NCI-H2107 treated with DMSO at 0.1 percent for 48 hours (cell line): ENCODE measurements at regions not wholly inside any gene's neighbourhood (a gene's known extent, or its start where the extent isn't known, plus 50 kb on each side); places are given as distances from the start of the nearest gene placed in this dataset.
"Not testable (repeated sequence)": the region's sequence is repeated elsewhere in the genome, so short reads cannot be mapped to it uniquely, and the experiment has no call there.

ENCODE experiments used
- DNase-seq: peaks from one replicate; lab custom pipeline; 2025; ENCODE audit not compliant: unreplicated experiment; lab: John Stamatoyannopoulos, UW

- no peak for DNase-seq
Observed at GRCh38 chr9:99474186-99474585, 252.1 kb downstream of the SEC61B start.

- no peak for DNase-seq
Observed at GRCh38 chr9:99475401-99476065, 253.5 kb downstream of the SEC61B start.

GRCh38 chr9:99478469-99479027, 256.5 kb downstream of the SEC61B start:
- no peak for DNase-seq

- DNase-seq = no peak
Observed at GRCh38 chr9:99479929-99480328, 257.8 kb downstream of the SEC61B start.

GRCh38 chr9:99485459-99485858, 263.4 kb downstream of the SEC61B start:
- no peak for DNase-seq

- no peak for DNase-seq
Observed at GRCh38 chr9:99486684-99487083, 264.6 kb downstream of the SEC61B start.

GRCh38 chr9:99488131-99489059, 266.3 kb downstream of the SEC61B start:
- DNase-seq = no peak

- no peak for DNase-seq
Observed at GRCh38 chr9:99489060-99489413, 267.0 kb downstream of the SEC61B start.

GRCh38 chr9:99490729-99491128, 268.6 kb downstream of the SEC61B start:
- no peak for DNase-seq

- no peak for DNase-seq
Observed at GRCh38 chr9:99491408-99492158, 269.5 kb downstream of the SEC61B start.

- DNase-seq = no peak
Observed at GRCh38 chr9:99497641-99498040, 275.6 kb downstream of the SEC61B start.

- DNase-seq = not testable (repeated sequence)
Observed at GRCh38 chr9:99498979-99499378, 276.9 kb downstream of the SEC61B start.

GRCh38 chr9:99505936-99506335, 283.9 kb downstream of the SEC61B start:
- no peak for DNase-seq

- no peak for DNase-seq
Observed at GRCh38 chr9:99506747-99507348, 284.8 kb downstream of the SEC61B start.

GRCh38 chr9:99509065-99509745, 287.1 kb downstream of the SEC61B start:
- no peak for DNase-seq

- no peak for DNase-seq
Observed at GRCh38 chr9:99509900-99510535, 287.9 kb downstream of the SEC61B start.

GRCh38 chr9:99511723-99512122, 289.6 kb downstream of the SEC61B start:
- no peak for DNase-seq

- no peak for DNase-seq
Observed at GRCh38 chr9:99513441-99514112, 291.5 kb downstream of the SEC61B start.

- DNase-seq = no peak
Observed at GRCh38 chr9:99515093-99515492, 293.0 kb downstream of the SEC61B start.
